ENCODE measurements at regions not wholly inside any gene's neighbourhood (a gene's known extent, or its start where the extent isn't known, plus 50 kb on each side); places are given as distances from the start of the nearest gene placed in this dataset.

GRCh38 chr11:82673631-82674030, 60.0 kb downstream of the FAM181B start:
- H2BK20ac ChIP-seq (ENCODE audit: low read depth, low read length, poor library complexity, severe bottlenecking): no peak overlapping the region
- H3K23ac ChIP-seq (ENCODE audit: insufficient read length, low read depth, low read length): no peak overlapping the region
- no peak overlapping the region for H3T11ph ChIP-seq (ENCODE audit: low read length)
- H3K9ac ChIP-seq (ENCODE audit: extremely low read depth, insufficient read length, low read length): no peak overlapping the region
- peaks cover 9 to 12% of the 10 kb centered on the region in 2 experiments; a peak in 3 of 4 replicates for H3K4me1 Mint-ChIP-seq
- H2BK15ac ChIP-seq (ENCODE audit: low read depth, low read length): no peak overlapping the region
- H2BK120ac ChIP-seq (ENCODE audit: low read depth, low read length, poor library complexity, severe bottlenecking): no peak overlapping the region
- H3K23me2 ChIP-seq (ENCODE audit: insufficient read length, low read depth, low read length, poor library complexity, severe bottlenecking): no peaks in the 10 kb centered on the region
- no peak overlapping the region for H2AFZ ChIP-seq (ENCODE audit: low read length)
- no peak overlapping the region for H3K27ac Mint-ChIP-seq
- H3K4me2 ChIP-seq (ENCODE audit: insufficient read depth, insufficient read length, low read length): no peak overlapping the region
- no peak overlapping the region for H2BK5ac ChIP-seq (ENCODE audit: insufficient read length, low read length)
- no peak overlapping the region for H4K5ac ChIP-seq (ENCODE audit: insufficient read length, low read depth, low read length)
- H3K9me3 ChIP-seq (ENCODE audit: control insufficient read depth, low read depth, low read length): no peaks in the 10 kb centered on the region
- DNase-seq: no peak
- TF ChIP-seq, protein P1, sequence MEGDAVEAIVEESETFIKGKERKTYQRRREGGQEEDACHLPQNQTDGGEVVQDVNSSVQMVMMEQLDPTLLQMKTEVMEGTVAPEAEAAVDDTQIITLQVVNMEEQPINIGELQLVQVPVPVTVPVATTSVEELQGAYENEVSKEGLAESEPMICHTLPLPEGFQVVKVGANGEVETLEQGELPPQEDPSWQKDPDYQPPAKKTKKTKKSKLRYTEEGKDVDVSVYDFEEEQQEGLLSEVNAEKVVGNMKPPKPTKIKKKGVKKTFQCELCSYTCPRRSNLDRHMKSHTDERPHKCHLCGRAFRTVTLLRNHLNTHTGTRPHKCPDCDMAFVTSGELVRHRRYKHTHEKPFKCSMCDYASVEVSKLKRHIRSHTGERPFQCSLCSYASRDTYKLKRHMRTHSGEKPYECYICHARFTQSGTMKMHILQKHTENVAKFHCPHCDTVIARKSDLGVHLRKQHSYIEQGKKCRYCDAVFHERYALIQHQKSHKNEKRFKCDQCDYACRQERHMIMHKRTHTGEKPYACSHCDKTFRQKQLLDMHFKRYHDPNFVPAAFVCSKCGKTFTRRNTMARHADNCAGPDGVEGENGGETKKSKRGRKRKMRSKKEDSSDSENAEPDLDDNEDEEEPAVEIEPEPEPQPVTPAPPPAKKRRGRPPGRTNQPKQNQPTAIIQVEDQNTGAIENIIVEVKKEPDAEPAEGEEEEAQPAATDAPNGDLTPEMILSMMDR (conservative IDR thresholded peaks at IDR 0.05): no peak
- H2AK5ac ChIP-seq (ENCODE audit: insufficient read length, low read length): no peak overlapping the region
- no peak overlapping the region for H3K27ac ChIP-seq (ENCODE audit: insufficient read length, low read depth, low read length)
- peaks cover 0 to 2% (median 0%) of the 10 kb centered on the region in 3 experiments; a peak in 2 of 7 replicates for H3K36me3 Mint-ChIP-seq (ENCODE audit: insufficient read depth in 1 of 3, low read depth in 3 of 3)
- no peak overlapping the region for H3K4ac ChIP-seq (ENCODE audit: low read depth, low read length)
- no peak overlapping the region for H4K91ac ChIP-seq (ENCODE audit: insufficient read length, low read depth, low read length)
- no peak overlapping the region for H3K14ac ChIP-seq (ENCODE audit: insufficient read depth, low read length)
- no peak overlapping the region for H3K56ac ChIP-seq (ENCODE audit: insufficient read length, low read depth, low read length)
- H4K20me1 ChIP-seq (ENCODE audit: control insufficient read depth, insufficient read depth, insufficient read length): no peaks in the 10 kb centered on the region
- no peaks in the 10 kb centered on the region for H3K27me3 ChIP-seq (ENCODE audit: insufficient read depth, low read length)
- H3K4me3 Mint-ChIP-seq: no peak overlapping the region
- H2BK12ac ChIP-seq (ENCODE audit: insufficient read length, low read depth, low read length): no peak overlapping the region
- H3K18ac ChIP-seq (ENCODE audit: insufficient read length, low read depth, low read length): no peak overlapping the region
- no peaks in the 10 kb centered on the region for H3K79me1 ChIP-seq (ENCODE audit: insufficient read depth, low read depth, low read length, poor library complexity, severe bottlenecking)
- H4K8ac ChIP-seq (replicated peaks; ENCODE audit: insufficient read length, low read depth, low read length): no peak overlapping the region
- H3K9me3 Mint-ChIP-seq: no peaks in the 10 kb centered on the region
- no peaks in the 10 kb centered on the region for H3K4me1 ChIP-seq (ENCODE audit: insufficient read depth, low read length)
- H3K27me3 Mint-ChIP-seq (ENCODE audit: low read depth): peaks cover under 1% of the 10 kb centered on the region; the same call in 1 of the 2 replicates
- WGBS (ENCODE audit: extremely low coverage, insufficient read length, low lambda C conversion rate): no CpG with 5 or more reads among the region's 3 CpGs
- H3K79me2 ChIP-seq (ENCODE audit: insufficient read depth, low read length): no peaks in the 10 kb centered on the region

Data from H9 (cell line).